ENCODE measurements at regions not wholly inside any gene's neighbourhood (a gene's known extent, or its start where the extent isn't known, plus 50 kb on each side); places are given as distances from the start of the nearest gene placed in this dataset.

- no peak for TF ChIP-seq CTCF (IDR thresholded peaks at IDR 0.05)
- TF ChIP-seq POLR2A (IDR thresholded peaks at IDR 0.05) = no peak
Observed at GRCh38 chr3:75082845-75083244, 468.4 kb upstream of the CNTN3 start.

All from esophagus squamous epithelium (tissue), 4 donors.